GM12874 (cell line): ENCODE measurements at regions not wholly inside any gene's neighbourhood (a gene's known extent, or its start where the extent isn't known, plus 50 kb on each side); places are given as distances from the start of the nearest gene placed in this dataset.

ENCODE experiments used
- TF ChIP-seq, protein P1 (sequence below): IDR thresholded peaks from 2 replicates; pipeline ENCODE4 v1.5.1; 2011; ENCODE audit warnings: low read depth, mild to moderate bottlenecking, control low read depth, low read length, moderate library complexity; ENCODE audit not compliant: insufficient read depth

DNA sequence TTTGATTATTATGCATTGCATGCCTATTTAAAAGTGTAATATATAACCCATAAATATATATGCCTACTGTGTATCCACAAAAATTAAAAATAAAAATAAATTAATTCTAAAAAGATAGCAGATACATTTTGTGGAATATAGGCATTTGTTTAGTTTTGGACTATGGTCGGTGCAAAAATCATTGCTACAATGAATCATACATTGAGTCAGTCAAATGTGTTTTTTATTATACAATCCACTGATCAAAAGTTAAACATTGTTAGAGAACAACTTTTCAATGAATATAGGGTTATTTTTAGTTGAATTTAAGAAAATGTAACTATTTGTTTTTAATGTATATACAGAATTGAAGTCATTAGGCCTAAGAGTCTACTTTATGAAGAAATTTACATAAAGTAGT is 885.9 kb downstream of the EFNA5 start:
- TF ChIP-seq, protein P1, sequence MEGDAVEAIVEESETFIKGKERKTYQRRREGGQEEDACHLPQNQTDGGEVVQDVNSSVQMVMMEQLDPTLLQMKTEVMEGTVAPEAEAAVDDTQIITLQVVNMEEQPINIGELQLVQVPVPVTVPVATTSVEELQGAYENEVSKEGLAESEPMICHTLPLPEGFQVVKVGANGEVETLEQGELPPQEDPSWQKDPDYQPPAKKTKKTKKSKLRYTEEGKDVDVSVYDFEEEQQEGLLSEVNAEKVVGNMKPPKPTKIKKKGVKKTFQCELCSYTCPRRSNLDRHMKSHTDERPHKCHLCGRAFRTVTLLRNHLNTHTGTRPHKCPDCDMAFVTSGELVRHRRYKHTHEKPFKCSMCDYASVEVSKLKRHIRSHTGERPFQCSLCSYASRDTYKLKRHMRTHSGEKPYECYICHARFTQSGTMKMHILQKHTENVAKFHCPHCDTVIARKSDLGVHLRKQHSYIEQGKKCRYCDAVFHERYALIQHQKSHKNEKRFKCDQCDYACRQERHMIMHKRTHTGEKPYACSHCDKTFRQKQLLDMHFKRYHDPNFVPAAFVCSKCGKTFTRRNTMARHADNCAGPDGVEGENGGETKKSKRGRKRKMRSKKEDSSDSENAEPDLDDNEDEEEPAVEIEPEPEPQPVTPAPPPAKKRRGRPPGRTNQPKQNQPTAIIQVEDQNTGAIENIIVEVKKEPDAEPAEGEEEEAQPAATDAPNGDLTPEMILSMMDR = no peak

DNA sequence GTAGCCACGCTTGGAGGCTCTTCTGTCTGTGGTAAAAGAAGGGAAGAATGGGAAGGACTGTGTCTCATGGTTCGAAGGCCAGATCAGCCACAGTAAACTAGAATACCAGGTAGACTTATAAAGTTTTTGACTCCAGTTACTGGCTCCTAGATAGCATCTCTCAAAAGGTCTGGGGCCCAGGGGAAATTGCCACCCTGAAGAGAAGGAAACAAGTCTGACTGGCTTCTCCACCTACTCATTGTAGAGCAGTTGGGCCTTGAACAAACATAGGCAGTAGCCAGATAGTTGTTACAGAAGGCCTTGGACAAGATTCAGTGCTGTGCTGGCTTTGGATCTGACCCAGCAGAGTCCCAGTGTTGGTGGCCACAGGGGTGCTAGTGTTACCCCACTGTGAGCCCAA is 890.4 kb downstream of the EFNA5 start:
- TF ChIP-seq, protein P1 = no peak

DNA sequence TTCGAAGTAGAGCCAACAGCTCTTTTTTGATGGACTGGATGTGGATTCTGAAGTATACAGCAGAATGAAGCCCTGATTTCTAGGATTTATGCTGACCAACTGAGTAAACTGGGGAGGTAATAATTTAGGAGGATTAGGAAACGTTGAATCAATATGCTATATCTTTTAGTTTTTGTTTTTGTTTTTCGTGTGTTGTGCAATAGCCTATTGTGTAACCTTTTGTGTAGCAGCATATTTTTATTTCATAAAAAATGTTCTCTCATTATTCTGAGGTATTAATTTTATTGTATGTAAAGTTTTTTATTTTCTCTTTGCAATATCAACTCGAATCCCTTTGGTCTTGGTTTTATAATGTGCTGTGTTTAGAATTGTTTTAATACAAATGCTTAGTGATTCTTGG is 902.3 kb downstream of the EFNA5 start:
- TF ChIP-seq, protein P1 = no peak

DNA sequence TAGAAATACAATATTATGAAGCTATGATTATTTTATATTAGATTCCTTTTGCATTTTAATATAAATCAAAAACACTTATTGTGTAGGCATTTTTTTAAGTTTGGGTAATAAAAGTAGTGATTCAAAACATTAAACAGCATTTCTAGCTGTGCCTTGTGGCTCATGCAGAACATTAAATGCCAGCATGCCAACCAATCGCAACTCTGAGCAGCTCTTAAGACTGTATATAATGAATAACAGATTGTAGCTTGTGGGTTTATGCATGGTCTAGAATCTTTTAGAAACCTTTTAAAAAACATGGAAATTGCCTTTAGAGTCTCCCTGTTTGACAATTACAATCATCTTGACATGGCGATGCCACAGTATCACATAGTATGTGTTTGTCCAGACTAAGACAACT is 903.8 kb downstream of the EFNA5 start:
- TF ChIP-seq, protein P1 = no peak

DNA sequence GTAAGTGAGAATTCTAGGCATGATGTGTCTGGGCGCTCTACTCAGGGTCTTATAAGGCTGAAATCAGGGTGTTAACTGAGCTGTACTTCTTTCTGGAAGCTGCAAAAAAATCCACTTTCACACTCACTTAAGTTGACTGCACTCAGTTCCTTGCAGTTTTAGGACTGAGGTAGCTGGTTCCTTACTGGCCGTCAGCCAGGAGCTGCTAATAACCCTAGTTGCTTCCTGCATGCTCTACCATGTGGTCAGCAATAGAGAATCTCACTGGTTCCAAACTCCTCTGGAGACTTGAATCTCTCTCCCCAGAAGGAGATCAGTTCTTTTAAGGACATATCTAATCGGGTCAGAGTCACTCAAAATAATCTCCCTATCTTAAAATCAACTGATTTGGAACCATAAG is 911.2 kb downstream of the EFNA5 start:
- TF ChIP-seq, protein P1 = no peak

DNA sequence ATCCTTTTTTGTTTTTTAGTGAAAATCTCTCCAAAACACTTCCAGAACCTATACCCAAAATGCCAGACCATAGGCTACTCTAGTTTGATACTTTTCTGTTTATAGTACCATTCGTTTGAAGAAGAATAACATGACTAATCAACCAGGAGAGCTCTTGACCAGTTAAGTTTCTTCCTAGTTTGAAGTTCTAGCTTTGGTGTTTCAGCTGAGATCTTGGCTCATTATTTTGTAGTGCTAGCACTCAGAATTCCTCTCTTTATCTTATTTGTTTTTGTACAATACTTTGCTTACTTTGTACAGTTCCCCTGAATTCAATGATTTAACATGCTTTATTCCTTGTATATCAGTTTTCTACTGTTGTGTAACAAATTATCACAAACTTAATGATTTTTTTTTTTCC is 911.6 kb downstream of the EFNA5 start:
- TF ChIP-seq, protein P1 = no peak

DNA sequence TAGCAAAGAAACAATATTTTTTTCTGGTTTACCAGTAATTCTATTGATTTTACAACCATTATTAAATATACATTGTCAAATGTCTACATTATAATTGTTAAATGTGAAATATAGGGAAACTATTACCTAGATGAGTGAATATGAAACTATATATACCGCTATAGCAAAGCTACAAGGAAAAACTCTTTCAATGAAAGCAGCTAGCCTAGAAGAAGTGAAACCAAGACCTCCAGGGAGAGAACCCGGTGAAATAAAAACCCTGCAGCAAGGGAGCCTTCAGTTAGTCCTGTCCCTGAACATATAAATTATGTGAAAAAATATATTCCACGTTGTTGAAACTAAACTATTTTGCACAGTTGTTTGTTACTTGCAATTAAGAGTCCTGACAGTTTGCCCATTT is 913.1 kb downstream of the EFNA5 start:
- TF ChIP-seq, protein P1 = no peak

DNA sequence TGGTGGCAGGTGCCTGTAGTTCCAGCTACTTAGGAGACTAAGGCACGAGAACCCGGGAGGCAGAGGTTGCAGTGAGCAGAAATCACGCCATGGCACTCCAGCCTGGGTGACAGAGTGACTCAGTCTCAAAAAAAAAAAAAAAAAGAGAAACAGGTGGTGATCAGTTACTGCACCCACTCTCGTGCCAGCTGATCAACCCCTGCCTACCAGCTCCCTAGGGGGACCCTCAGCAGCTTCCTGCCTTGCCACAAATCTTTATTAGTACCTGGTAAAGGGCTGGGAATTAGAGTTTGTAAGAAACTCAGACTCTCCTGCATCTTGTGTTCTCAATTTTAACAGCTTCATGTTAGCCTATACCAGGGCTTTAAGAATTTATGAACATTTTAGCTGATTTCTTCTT is 914.9 kb downstream of the EFNA5 start:
- TF ChIP-seq, protein P1 = no peak
